ENCODE measurements at regions not wholly inside any gene's neighbourhood (a gene's known extent, or its start where the extent isn't known, plus 50 kb on each side); places are given as distances from the start of the nearest gene placed in this dataset.

- TF ChIP-seq CTCF (conservative IDR thresholded peaks at IDR 0.05) (no peak), ZFX (IDR thresholded peaks at IDR 0.05) (no peak)
Measured at GRCh38 chr5:91825618-91826017, 442.5 kb upstream of the ARRDC3 start.
